Naive B cell (primary cell): ENCODE measurements at regions not wholly inside any gene's neighbourhood (a gene's known extent, or its start where the extent isn't known, plus 50 kb on each side); places are given as distances from the start of the nearest gene placed in this dataset.

Experiments
- ATAC-seq, 2 donors: fragments of 150-1000 bp; cut with Tn5 transposase; 2 replicates each; pipeline ENCODE4 v1.10.0; 2021; ENCODE audit warnings: low read depth in 2 of 2, mild to moderate bottlenecking in 2 of 2, moderate library complexity in 2 of 2
- DNase-seq: peaks from one replicate; pipeline ENCODE4 v3.0.0; 2022
- H3K27ac Mint-ChIP-seq, 6 donors: one replicate each; pipeline ENCODE4 v1.8.0; 2020 to 2022; ENCODE audit warnings: mild to moderate bottlenecking in 6 of 6, mixed read lengths in 6 of 6, moderate library complexity in 5 of 6, inconsistent platforms in 2 of 6
- H3K27me3 Mint-ChIP-seq, 3 donors: one replicate each; pipeline ENCODE4 v1.8.0; 2021 to 2022; ENCODE audit warnings: mixed read lengths in 3 of 3, mild to moderate bottlenecking in 1 of 3
- H3K36me3 Mint-ChIP-seq, 2 donors: one replicate each; pipeline ENCODE4 v1.8.0; 2020 to 2022; ENCODE audit warnings: mixed read lengths in 2 of 2, inconsistent platforms in 1 of 2, mild to moderate bottlenecking in 1 of 2
- H3K4me1 Mint-ChIP-seq, 3 donors: one replicate each; pipeline ENCODE4 v1.8.0; 2020 to 2022; ENCODE audit warnings: mixed read lengths in 3 of 3, inconsistent platforms in 1 of 3, mild to moderate bottlenecking in 1 of 3, moderate library complexity in 1 of 3
- H3K4me3 Mint-ChIP-seq, 8 donors: one replicate each; pipeline ENCODE4 v1.8.0; 2020 to 2022; ENCODE audit warnings: mild to moderate bottlenecking in 8 of 8, mixed read lengths in 8 of 8, moderate library complexity in 8 of 8, inconsistent platforms in 2 of 8
- H3K9me3 Mint-ChIP-seq, 7 donors: one replicate each; pipeline ENCODE4 v1.8.0; 2020 to 2022; ENCODE audit warnings: mixed read lengths in 7 of 7, mild to moderate bottlenecking in 5 of 7, inconsistent platforms in 2 of 7, moderate library complexity in 1 of 7

GRCh38 chr7:84529480-84530205, 335.1 kb upstream of the SEMA3A start:
- Mint-ChIP-seq H3K4me1 (no peaks in the 10 kb centered on the region), H3K4me3 (no peak overlapping the region), H3K36me3 (no peaks in the 10 kb centered on the region), H3K27me3 (no peaks in the 10 kb centered on the region), H3K27ac (no peak overlapping the region), H3K9me3 (peaks cover 0 to 2% (median 0%) of the 10 kb centered on the region in 7 donors)
- DNase-seq: no peak
- ATAC-seq: no peak

- no peak overlapping the region for H3K27ac Mint-ChIP-seq
- no peak overlapping the region for H3K4me3 Mint-ChIP-seq
These were observed 334.3 kb upstream of the SEMA3A start for GRCh38 chr7:84528756-84529479.

GRCh38 chr7:84524714-84525694, 330.4 kb upstream of the SEMA3A start:
- no peak overlapping the region for H3K27ac Mint-ChIP-seq
- DNase-seq: no peak
- no peaks in the 10 kb centered on the region for H3K36me3 Mint-ChIP-seq
- H3K27me3 Mint-ChIP-seq: no peaks in the 10 kb centered on the region
- H3K9me3 Mint-ChIP-seq: peaks cover 0 to 4% (median 0%) of the 10 kb centered on the region in 7 donors
- no peak overlapping the region for H3K4me3 Mint-ChIP-seq
- no peaks in the 10 kb centered on the region for H3K4me1 Mint-ChIP-seq
- no peak for ATAC-seq

More at GRCh38 chr7:84528756-84529479, 334.3 kb upstream of the SEMA3A start:
- Mint-ChIP-seq H3K9me3 (peaks cover 0 to 2% (median 0%) of the 10 kb centered on the region in 7 donors), H3K36me3 (no peaks in the 10 kb centered on the region), H3K4me1 (no peaks in the 10 kb centered on the region), H3K27me3 (no peaks in the 10 kb centered on the region)
- no peak for DNase-seq
- no peak for ATAC-seq

- H3K4me1 Mint-ChIP-seq: no peaks in the 10 kb centered on the region
- no peak for DNase-seq
- no peak overlapping the region for H3K27ac Mint-ChIP-seq
- no peaks in the 10 kb centered on the region for H3K27me3 Mint-ChIP-seq
- H3K9me3 Mint-ChIP-seq: peaks cover 0 to 6% (median 0%) of the 10 kb centered on the region in 7 donors
- no peaks in the 10 kb centered on the region for H3K36me3 Mint-ChIP-seq
- no peak overlapping the region for H3K4me3 Mint-ChIP-seq
- ATAC-seq: no peak
These were observed 318.5 kb upstream of the SEMA3A start for GRCh38 chr7:84513061-84513460.

GRCh38 chr7:84512055-84512454, 317.5 kb upstream of the SEMA3A start:
- peaks cover 0 to 6% (median 0%) of the 10 kb centered on the region in 7 donors for H3K9me3 Mint-ChIP-seq
- no peak overlapping the region for H3K27ac Mint-ChIP-seq
- no peaks in the 10 kb centered on the region for H3K4me1 Mint-ChIP-seq
- ATAC-seq (no peak), DNase-seq (no peak)
- no peaks in the 10 kb centered on the region for H3K27me3 Mint-ChIP-seq
- no peak overlapping the region for H3K4me3 Mint-ChIP-seq
- no peaks in the 10 kb centered on the region for H3K36me3 Mint-ChIP-seq

GRCh38 chr7:84510505-84510904, 315.9 kb upstream of the SEMA3A start:
- Mint-ChIP-seq H3K4me3 (no peak overlapping the region), H3K9me3 (peaks cover 0 to 8% (median 0%) of the 10 kb centered on the region in 7 donors), H3K4me1 (no peaks in the 10 kb centered on the region), H3K27ac (no peak overlapping the region), H3K27me3 (no peaks in the 10 kb centered on the region), H3K36me3 (no peaks in the 10 kb centered on the region)
- DNase-seq (no peak), ATAC-seq (no peak)

GRCh38 chr7:84509522-84509921, 314.9 kb upstream of the SEMA3A start:
- Mint-ChIP-seq H3K4me1 (no peaks in the 10 kb centered on the region), H3K9me3 (peaks cover 0 to 11% (median 0%) of the 10 kb centered on the region in 7 donors), H3K27me3 (no peaks in the 10 kb centered on the region), H3K4me3 (no peak overlapping the region), H3K27ac (no peak overlapping the region), H3K36me3 (no peaks in the 10 kb centered on the region)
- no peak for ATAC-seq
- no peak for DNase-seq

- Mint-ChIP-seq H3K27me3 (no peaks in the 10 kb centered on the region), H3K36me3 (no peaks in the 10 kb centered on the region), H3K4me3 (no peak overlapping the region), H3K4me1 (no peaks in the 10 kb centered on the region), H3K27ac (no peak overlapping the region), H3K9me3 (peaks cover 0 to 11% (median 0%) of the 10 kb centered on the region in 7 donors)
- DNase-seq: no peak
- ATAC-seq: no peak
These were observed 314.0 kb upstream of the SEMA3A start for GRCh38 chr7:84508606-84509005.

- Mint-ChIP-seq H3K9me3 (peaks cover 0 to 11% (median 0%) of the 10 kb centered on the region in 7 donors), H3K27me3 (no peaks in the 10 kb centered on the region), H3K36me3 (no peaks in the 10 kb centered on the region), H3K27ac (no peak overlapping the region), H3K4me1 (no peaks in the 10 kb centered on the region), H3K4me3 (no peak overlapping the region)
- ATAC-seq: no peak
- no peak for DNase-seq
These were observed 312.9 kb upstream of the SEMA3A start for GRCh38 chr7:84507529-84507928.

GRCh38 chr7:84506151-84506550, 311.6 kb upstream of the SEMA3A start:
- DNase-seq: no peak
- ATAC-seq: no peak
- Mint-ChIP-seq H3K27me3 (no peaks in the 10 kb centered on the region), H3K36me3 (no peaks in the 10 kb centered on the region), H3K4me3 (no peak overlapping the region), H3K9me3 (peaks cover 0 to 11% (median 0%) of the 10 kb centered on the region in 7 donors), H3K4me1 (no peaks in the 10 kb centered on the region), H3K27ac (no peak overlapping the region)

- H3K36me3 Mint-ChIP-seq: no peaks in the 10 kb centered on the region
- H3K4me1 Mint-ChIP-seq: no peaks in the 10 kb centered on the region
These were observed 307.6 kb upstream of the SEMA3A start for GRCh38 chr7:84502239-84502638.

GRCh38 chr7:84497873-84498272, 303.3 kb upstream of the SEMA3A start:
- DNase-seq: no peak
- Mint-ChIP-seq H3K27me3 (no peaks in the 10 kb centered on the region), H3K4me1 (no peaks in the 10 kb centered on the region), H3K9me3 (peaks cover 0 to 2% (median 0%) of the 10 kb centered on the region in 7 donors), H3K27ac (no peak overlapping the region), H3K4me3 (no peak overlapping the region), H3K36me3 (no peaks in the 10 kb centered on the region)
- no peak for ATAC-seq

More at GRCh38 chr7:84502239-84502638, 307.6 kb upstream of the SEMA3A start:
- Mint-ChIP-seq H3K4me3 (no peak overlapping the region), H3K27ac (no peak overlapping the region), H3K27me3 (no peaks in the 10 kb centered on the region), H3K9me3 (peaks cover 0 to 5% (median 0%) of the 10 kb centered on the region in 7 donors)
- ATAC-seq (no peak), DNase-seq (no peak)

- Mint-ChIP-seq H3K4me3 (no peak overlapping the region), H3K36me3 (no peaks in the 10 kb centered on the region), H3K9me3 (peaks cover 0 to 4% (median 0%) of the 10 kb centered on the region in 7 donors), H3K27ac (no peak overlapping the region), H3K4me1 (no peaks in the 10 kb centered on the region), H3K27me3 (no peaks in the 10 kb centered on the region)
- ATAC-seq (no peak), DNase-seq (no peak)
These were observed 300.5 kb upstream of the SEMA3A start for GRCh38 chr7:84495128-84495527.
